ENCODE measurements at regions not wholly inside any gene's neighbourhood (a gene's known extent, or its start where the extent isn't known, plus 50 kb on each side); places are given as distances from the start of the nearest gene placed in this dataset.

- TF ChIP-seq ASH2L (IDR thresholded peaks at IDR 0.05; ENCODE audit: low read length) (no peak), CREB1 (IDR thresholded peaks at IDR 0.05) (no peak), EZH2 (IDR thresholded peaks at IDR 0.05; ENCODE audit: low read depth, low read length, severe bottlenecking) (no peak), USF2 (IDR thresholded peaks at IDR 0.05; ENCODE audit: low read length) (no peak), RNF2 (IDR thresholded peaks at IDR 0.05; ENCODE audit: borderline replicate concordance, low read depth, low read length, missing control alignments, poor library complexity, severe bottlenecking) (no peak), EP300 (IDR thresholded peaks at IDR 0.05; ENCODE audit: borderline replicate concordance in 1 of 2, low read depth in 2 of 2, low read length in 2 of 2) (no peak), CHD1 (IDR thresholded peaks at IDR 0.05; ENCODE audit: low read depth, low read length) (no peak)
These were observed 203.1 kb downstream of the KIF21A start for GRCh38 chr12:39239490-39240486.
